ENCODE measurements at regions not wholly inside any gene's neighbourhood (a gene's known extent, or its start where the extent isn't known, plus 50 kb on each side); places are given as distances from the start of the nearest gene placed in this dataset.

DNA sequence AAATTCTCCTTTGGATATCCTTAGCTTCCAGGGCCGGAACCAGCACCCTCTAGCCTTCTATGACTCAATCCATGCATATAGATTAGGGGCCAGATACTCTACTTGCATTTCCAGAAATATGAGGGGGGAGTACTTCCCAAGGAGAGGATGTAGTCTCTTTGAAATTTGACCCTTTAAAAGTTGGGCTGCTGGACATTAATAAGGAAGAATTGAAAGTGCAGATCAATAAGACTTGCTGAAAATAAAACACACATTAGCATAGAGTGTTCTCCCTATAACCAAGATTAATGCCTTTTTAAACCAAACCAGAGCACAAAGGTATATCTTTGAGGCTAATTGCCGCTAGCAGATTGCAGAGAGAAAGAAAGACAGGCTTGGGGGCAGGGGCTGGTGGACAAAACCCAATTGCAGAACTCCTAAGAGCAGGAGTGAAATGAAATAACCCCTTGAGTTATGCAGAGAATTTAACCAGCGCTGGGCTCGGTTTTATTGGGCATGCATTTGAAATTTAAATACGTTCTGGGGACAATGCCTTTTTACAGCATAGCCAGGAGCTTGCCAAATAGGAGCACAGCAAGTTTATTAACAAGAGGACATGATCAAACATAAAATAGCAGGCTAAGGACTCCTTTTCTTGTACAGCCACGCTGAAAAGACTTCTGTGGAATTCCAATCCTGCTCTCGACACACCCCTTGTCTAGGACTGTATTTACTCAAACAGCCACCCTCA lies 108.2 kb upstream of the SALL4 start:
- Mint-ChIP-seq H3K9me3 (no peaks in the 10 kb centered on the region), H3K4me3 (no peak overlapping the region), H3K4me1 (ENCODE audit: low read depth in 2 of 2) (no peaks in the 10 kb centered on the region), H3K27ac (no peak overlapping the region), H3K36me3 (ENCODE audit: insufficient read depth) (no peaks in the 10 kb centered on the region), H3K27me3 (peaks cover 22 to 36% of the 10 kb centered on the region in 2 donors)
- ATAC-seq (replicated peaks) (no peak), DNase-seq (no peak)

DNA sequence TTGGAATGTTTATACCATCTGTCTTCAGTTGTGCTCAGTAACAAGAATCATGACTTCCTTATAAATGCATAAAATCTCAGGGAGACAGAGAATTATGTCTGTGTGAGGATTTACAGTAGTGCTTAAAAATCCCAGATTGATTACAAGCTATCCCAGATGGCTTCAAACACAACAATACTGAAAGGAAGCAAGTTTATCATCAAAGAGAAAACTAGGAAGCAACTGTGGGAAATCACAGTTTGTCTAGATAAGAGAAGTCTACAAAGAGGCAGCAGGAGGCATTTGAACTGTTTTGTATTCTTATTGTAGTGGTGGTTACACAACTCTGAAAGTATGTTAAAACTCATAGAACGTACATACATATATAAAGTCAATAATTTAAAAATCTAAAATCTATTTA lies 104.4 kb upstream of the SALL4 start:
- H3K4me1 Mint-ChIP-seq (ENCODE audit: low read depth in 2 of 2) = no peaks in the 10 kb centered on the region
- H3K36me3 Mint-ChIP-seq (ENCODE audit: insufficient read depth) = peaks cover 4% of the 10 kb centered on the region
- DNase-seq (no peak), ATAC-seq (replicated peaks) (no peak)
- no peak overlapping the region for H3K27ac Mint-ChIP-seq
- peaks cover 15 to 18% of the 10 kb centered on the region in 2 donors for H3K27me3 Mint-ChIP-seq
- H3K4me3 Mint-ChIP-seq = no peak overlapping the region
- no peaks in the 10 kb centered on the region for H3K9me3 Mint-ChIP-seq

DNA sequence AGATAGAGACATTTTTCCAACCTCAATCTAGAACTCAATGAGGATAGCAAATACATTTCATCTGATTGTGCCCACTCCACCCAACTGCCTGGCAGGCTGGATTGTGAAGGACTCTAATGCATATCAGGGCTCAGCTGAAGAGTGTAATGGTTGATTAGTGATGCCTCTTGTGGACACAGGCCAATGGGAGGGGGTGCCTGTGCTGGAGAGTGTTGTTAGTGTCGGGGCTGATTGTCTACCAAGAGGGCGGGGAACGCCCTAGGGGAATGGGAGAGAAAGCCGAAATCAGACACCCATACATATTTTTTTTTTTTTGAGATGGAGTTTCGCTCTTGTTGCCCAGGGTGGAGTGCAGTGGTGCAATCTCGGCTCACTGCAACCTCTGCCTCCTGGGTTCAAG lies 103.7 kb upstream of the SALL4 start:
- H3K4me1 Mint-ChIP-seq (ENCODE audit: low read depth in 2 of 2) = no peaks in the 10 kb centered on the region
- peaks cover 11 to 18% of the 10 kb centered on the region in 2 donors for H3K27me3 Mint-ChIP-seq
- H3K27ac Mint-ChIP-seq = no peak overlapping the region
- DNase-seq (no peak), ATAC-seq (replicated peaks) (no peak)
- no peaks in the 10 kb centered on the region for H3K9me3 Mint-ChIP-seq
- no peak overlapping the region for H3K4me3 Mint-ChIP-seq
- peaks cover 5% of the 10 kb centered on the region for H3K36me3 Mint-ChIP-seq (ENCODE audit: insufficient read depth)

DNA sequence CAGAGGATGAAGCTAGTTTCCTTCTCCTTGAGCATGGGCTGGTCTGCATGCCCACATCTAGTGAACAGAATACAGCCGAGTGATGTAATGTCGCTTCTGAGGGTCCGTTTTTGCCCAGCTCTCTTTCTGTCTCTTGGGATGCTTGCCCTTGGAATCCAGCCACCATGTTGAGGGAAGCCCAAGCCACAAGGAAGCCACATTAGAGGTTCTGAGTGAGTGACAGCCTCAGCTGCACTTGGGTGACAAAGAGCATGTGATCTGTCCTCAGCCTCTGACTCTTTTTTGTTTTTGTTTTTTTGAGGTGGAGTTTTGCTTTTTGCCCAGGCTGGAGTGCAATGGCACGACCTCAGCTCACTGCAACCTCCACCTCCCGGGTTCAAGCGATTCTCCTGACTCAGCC lies 100.6 kb upstream of the SALL4 start:
- ATAC-seq (replicated peaks) (no peak), DNase-seq (no peak)
- Mint-ChIP-seq H3K27me3 (peaks cover 18 to 23% of the 10 kb centered on the region in 2 donors), H3K4me1 (ENCODE audit: low read depth in 2 of 2) (no peaks in the 10 kb centered on the region), H3K4me3 (no peak overlapping the region), H3K9me3 (no peaks in the 10 kb centered on the region), H3K27ac (no peak overlapping the region), H3K36me3 (ENCODE audit: insufficient read depth) (peaks cover 5% of the 10 kb centered on the region)

DNA sequence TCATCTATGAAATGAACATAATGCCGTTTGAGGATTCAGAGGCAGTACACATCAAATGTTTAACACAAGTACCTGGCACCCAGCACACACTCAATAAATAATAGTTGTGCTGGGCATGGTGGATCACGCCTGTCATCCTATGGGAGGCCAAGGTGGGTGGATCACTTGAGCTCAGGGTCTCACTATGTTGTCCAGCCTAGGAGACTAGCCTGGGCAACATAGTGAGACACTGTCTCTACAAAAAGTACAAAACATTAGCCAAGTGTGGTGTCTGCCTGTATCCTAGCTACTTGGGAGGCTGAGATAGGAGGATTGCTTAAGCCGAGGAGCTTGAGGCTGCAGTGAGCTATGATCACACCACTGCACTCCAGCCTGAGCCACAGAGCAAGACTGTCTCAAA lies 98.1 kb upstream of the SALL4 start:
- Mint-ChIP-seq H3K4me1 (ENCODE audit: low read depth in 2 of 2) (no peaks in the 10 kb centered on the region), H3K27ac (no peak overlapping the region), H3K4me3 (no peak overlapping the region), H3K9me3 (no peaks in the 10 kb centered on the region), H3K27me3 (peaks cover 12 to 13% of the 10 kb centered on the region in 2 donors), H3K36me3 (ENCODE audit: insufficient read depth) (peaks cover 5% of the 10 kb centered on the region)
- ATAC-seq (replicated peaks) (no peak), DNase-seq (no peak)

DNA sequence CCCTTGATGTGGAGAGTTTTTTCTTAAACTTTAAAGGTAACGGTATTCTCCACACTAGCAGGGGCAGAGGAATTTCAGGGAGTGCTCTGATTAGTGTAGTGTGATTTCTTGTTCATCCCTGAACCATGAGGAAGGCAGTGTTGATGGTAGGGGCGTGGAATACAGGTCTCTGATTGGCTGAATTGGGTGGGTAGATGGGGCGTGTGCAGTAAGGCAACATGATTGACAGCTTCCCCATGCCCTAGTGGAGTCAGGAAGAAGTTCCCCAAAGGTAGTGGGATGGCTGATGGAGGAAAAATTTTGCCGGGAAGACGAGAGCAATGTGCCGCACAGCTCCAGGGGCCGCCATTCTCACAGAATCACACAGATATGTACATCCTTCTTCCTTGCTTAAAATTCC lies 97.4 kb upstream of the SALL4 start:
- ATAC-seq (replicated peaks) = no peak
- H3K4me1 Mint-ChIP-seq (ENCODE audit: low read depth in 2 of 2) = no peaks in the 10 kb centered on the region
- H3K27ac Mint-ChIP-seq = no peak overlapping the region
- peaks cover 12% of the 10 kb centered on the region in 2 donors for H3K27me3 Mint-ChIP-seq
- DNase-seq = no peak
- no peak overlapping the region for H3K4me3 Mint-ChIP-seq
- H3K9me3 Mint-ChIP-seq = no peaks in the 10 kb centered on the region
- peaks cover 5% of the 10 kb centered on the region for H3K36me3 Mint-ChIP-seq (ENCODE audit: insufficient read depth)

DNA sequence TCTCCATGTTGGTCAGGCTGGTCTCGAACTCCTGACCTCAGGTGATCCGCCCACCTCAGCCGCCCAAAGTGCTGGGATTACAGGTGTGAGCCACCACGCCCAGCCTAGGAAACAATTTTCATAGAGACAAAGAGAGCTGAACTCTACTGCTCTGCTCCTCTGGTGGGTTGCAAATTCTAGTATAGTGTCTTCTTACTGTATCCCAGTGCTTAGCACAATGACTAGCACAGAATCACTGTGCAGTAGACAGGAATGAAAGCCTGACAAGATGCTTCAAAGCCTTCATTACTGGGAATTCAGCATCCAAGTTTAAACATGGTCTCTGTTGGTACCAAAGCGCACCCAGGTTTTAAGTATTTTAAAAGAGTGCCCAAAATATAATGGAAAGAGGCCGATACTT lies 96.5 kb upstream of the SALL4 start:
- DNase-seq = no peak
- no peak overlapping the region for H3K27ac Mint-ChIP-seq
- H3K36me3 Mint-ChIP-seq (ENCODE audit: insufficient read depth) = peaks cover 5% of the 10 kb centered on the region
- no peak for ATAC-seq (replicated peaks)
- H3K27me3 Mint-ChIP-seq = peaks cover 12% of the 10 kb centered on the region in 2 donors
- H3K9me3 Mint-ChIP-seq = no peaks in the 10 kb centered on the region
- H3K4me3 Mint-ChIP-seq = no peak overlapping the region
- no peaks in the 10 kb centered on the region for H3K4me1 Mint-ChIP-seq (ENCODE audit: low read depth in 2 of 2)

DNA sequence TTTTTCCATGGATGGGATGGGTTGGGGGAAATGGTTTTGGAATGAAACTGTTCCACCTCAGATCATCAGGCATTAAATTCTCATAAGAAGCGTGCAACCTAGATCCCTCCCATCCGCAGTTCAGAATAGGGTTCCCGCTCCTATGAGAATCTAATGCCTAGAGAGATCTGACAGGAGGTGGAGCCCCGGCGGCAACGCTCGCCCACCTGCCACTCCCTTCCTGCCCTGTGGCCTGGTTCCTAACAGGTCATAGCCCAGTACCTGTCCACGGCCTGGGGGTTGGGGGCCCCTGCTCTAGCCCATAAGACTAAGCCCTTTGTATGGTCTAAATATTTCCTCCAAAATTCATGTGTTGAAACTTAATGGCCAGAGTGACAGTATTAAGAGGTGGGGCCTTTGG lies 92.3 kb upstream of the SALL4 start:
- ATAC-seq (replicated peaks) (no peak), DNase-seq (no peak)
- Mint-ChIP-seq H3K4me3 (no peak overlapping the region), H3K27me3 (peaks cover 4 to 7% of the 10 kb centered on the region in 2 donors), H3K4me1 (ENCODE audit: low read depth in 2 of 2) (no peaks in the 10 kb centered on the region), H3K36me3 (ENCODE audit: insufficient read depth) (no peaks in the 10 kb centered on the region), H3K27ac (no peak overlapping the region), H3K9me3 (no peaks in the 10 kb centered on the region)

DNA sequence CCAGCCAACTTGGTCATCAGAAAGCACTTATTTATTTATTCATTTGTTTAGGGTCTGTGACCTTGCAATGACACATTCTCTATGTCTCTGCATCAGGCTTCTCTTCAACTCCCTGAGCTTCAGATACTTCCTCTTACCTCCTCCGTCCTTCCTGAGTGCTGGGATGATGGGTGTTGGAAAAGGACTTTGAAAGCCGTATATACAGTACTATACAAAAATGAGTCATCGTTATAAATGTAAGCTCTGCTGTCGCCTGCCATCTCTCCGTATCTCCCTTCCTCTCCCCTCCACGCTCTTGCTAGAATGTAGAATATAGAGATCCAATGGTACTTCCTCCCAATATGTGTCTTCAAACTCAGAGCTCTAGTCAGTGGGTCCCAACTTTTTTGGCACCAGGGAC lies 91.9 kb upstream of the SALL4 start:
- ATAC-seq (replicated peaks) = no peak
- Mint-ChIP-seq H3K27me3 (peaks cover 0 to 7% of the 10 kb centered on the region in 2 donors), H3K4me3 (no peak overlapping the region), H3K4me1 (ENCODE audit: low read depth in 2 of 2) (no peaks in the 10 kb centered on the region), H3K36me3 (ENCODE audit: insufficient read depth) (no peaks in the 10 kb centered on the region), H3K9me3 (no peaks in the 10 kb centered on the region), H3K27ac (no peak overlapping the region)
- DNase-seq = no peak

DNA sequence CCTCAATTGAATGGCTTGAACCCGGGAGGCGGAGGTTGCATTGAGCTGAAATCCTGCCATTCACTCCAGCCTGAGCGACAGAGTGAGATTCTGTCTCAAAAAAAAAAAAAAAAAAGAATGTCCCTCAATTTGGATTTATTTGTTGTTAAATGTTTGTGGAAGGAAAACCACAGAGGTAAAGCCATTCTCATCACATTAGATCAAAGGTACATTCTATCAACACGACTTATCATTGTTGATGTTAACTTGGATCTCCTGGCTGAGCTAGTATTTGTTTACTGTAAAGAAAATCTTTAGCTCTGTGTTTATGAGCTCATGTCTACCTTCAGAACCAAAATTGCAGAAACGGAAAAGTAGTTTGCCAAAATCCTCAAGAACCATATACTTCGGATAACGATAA lies 91.4 kb upstream of the SALL4 start:
- H3K4me3 Mint-ChIP-seq = no peak overlapping the region
- no peaks in the 10 kb centered on the region for H3K4me1 Mint-ChIP-seq (ENCODE audit: low read depth in 2 of 2)

DNA sequence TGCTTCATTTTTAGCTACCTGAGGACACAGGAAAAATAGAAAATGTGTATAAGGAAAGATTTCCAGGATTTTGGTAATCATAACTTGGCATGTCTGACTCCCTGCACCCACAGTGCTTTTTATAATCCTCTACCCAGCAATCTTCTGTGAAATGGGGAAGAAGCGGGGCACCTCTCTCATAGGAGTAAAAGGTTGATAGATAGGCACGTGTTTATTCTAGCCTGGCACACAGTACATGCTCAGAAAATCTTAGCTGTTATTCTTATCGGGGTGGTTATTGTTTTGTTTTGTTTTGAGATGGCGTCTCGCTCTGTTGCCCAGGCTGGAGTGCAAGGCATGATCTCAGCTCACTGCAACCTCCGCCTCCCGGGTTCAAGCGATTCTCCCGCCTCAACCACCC lies 87.7 kb upstream of the SALL4 start:
- H3K27me3 Mint-ChIP-seq = peaks cover 0 to 7% of the 10 kb centered on the region in 2 donors
- no peak overlapping the region for H3K27ac Mint-ChIP-seq
- no peaks in the 10 kb centered on the region for H3K4me1 Mint-ChIP-seq (ENCODE audit: low read depth in 2 of 2)
- ATAC-seq (replicated peaks) = no peak
- H3K36me3 Mint-ChIP-seq (ENCODE audit: insufficient read depth) = no peaks in the 10 kb centered on the region
- DNase-seq = no peak
- H3K9me3 Mint-ChIP-seq = no peaks in the 10 kb centered on the region
- H3K4me3 Mint-ChIP-seq = no peak overlapping the region

More for the DNA sequence above, 91.4 kb upstream of the SALL4 start:
- no peaks in the 10 kb centered on the region for H3K9me3 Mint-ChIP-seq
- no peaks in the 10 kb centered on the region for H3K36me3 Mint-ChIP-seq (ENCODE audit: insufficient read depth)
- peaks cover 0 to 7% of the 10 kb centered on the region in 2 donors for H3K27me3 Mint-ChIP-seq
- no peak for DNase-seq
- no peak overlapping the region for H3K27ac Mint-ChIP-seq
- no peak for ATAC-seq (replicated peaks)

DNA sequence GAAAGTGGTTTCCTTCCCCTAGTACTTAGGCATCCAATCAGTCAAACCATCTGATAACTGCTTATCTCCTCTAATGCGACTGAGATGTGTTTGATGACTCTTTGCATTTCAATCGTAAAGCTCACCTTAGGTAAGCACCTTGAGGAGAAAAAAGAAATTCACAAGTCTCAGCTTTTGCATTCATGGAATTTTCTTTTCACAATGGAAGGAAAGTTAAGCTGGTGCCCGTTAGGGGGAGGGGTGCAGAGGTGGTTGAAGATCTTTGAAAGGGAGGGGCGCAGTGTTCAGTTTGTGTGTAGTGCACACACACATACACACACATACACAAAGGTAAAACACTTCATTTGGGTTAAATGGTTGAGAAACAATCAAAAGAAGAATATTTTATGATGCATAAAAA lies 87.1 kb upstream of the SALL4 start:
- H3K4me1 Mint-ChIP-seq (ENCODE audit: low read depth in 2 of 2) = no peaks in the 10 kb centered on the region
- H3K4me3 Mint-ChIP-seq = no peak overlapping the region
- H3K36me3 Mint-ChIP-seq (ENCODE audit: insufficient read depth) = no peaks in the 10 kb centered on the region
- ATAC-seq (replicated peaks) (no peak), DNase-seq (no peak)
- H3K9me3 Mint-ChIP-seq = no peaks in the 10 kb centered on the region
- peaks cover 0 to 5% of the 10 kb centered on the region in 2 donors for H3K27me3 Mint-ChIP-seq
- H3K27ac Mint-ChIP-seq = no peak overlapping the region

DNA sequence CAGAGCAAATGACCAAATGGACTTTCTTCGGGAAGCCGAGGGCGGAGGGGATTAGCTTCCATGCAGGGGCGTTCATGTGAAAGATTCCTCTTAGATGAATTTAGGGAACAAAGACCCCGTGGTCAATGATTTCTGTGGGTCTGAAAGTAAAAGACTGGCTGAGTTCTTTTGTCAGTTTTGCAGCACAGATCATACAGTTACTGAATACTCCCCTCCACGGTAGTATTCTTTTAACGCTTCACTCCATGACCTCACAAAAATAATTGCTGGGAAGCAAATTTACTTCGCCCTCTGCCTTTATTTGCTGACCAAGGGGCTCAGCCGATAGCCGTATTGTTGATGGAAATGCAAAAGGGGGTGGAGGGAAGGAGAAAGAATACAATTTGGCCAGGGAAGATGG lies 86.0 kb upstream of the SALL4 start:
- Mint-ChIP-seq H3K9me3 (no peaks in the 10 kb centered on the region), H3K4me3 (no peak overlapping the region), H3K27ac (no peak overlapping the region), H3K36me3 (ENCODE audit: insufficient read depth) (no peaks in the 10 kb centered on the region), H3K4me1 (ENCODE audit: low read depth in 2 of 2) (no peaks in the 10 kb centered on the region), H3K27me3 (peaks cover 0 to 4% of the 10 kb centered on the region in 2 donors)
- DNase-seq (no peak), ATAC-seq (replicated peaks) (no peak)

DNA sequence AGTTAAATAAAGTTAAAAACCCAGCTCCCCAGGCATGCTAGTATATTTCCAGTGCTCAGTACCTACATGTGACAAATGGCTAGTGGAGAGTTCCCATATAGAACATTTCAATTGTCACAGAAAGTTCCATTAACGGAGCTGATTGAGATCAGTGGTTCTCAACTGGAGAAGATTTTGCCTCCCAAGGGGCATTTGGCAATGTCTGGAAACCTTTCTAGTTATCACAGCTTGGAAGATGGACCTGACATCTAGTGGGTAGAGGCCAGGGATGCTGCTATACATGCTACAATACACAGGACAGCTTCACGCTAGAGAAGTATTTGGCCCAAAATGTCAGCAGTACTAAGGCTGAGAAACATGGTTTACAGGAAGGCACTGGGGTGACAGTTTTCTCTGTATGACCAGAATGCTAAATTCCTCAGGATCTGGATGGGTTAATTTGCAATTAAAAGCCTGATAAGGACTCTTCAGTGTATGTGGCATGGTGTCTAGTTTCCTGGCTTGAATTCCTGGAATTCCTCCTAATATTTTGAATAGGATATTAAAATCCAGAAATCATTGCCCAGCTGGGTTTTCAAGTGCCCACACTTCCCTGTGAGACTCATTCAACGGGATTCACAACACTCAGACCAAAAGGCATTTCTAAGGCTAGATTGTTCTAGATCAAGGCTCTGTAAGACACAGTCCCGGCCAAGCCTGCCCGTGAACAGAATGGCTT lies 84.7 kb upstream of the SALL4 start:
- no peaks in the 10 kb centered on the region for H3K4me1 Mint-ChIP-seq (ENCODE audit: low read depth in 2 of 2)
- H3K27ac Mint-ChIP-seq = no peak overlapping the region
- DNase-seq (no peak), ATAC-seq (replicated peaks) (no peak)
- peaks cover 0 to 13% of the 10 kb centered on the region in 2 donors for H3K27me3 Mint-ChIP-seq
- no peak overlapping the region for H3K4me3 Mint-ChIP-seq
- no peaks in the 10 kb centered on the region for H3K9me3 Mint-ChIP-seq
- no peaks in the 10 kb centered on the region for H3K36me3 Mint-ChIP-seq (ENCODE audit: insufficient read depth)

Measured in effector memory CD8-positive, alpha-beta T cell (primary cell).